Neuronal stem cell (in vitro differentiated cells): ENCODE measurements at regions not wholly inside any gene's neighbourhood (a gene's known extent, or its start where the extent isn't known, plus 50 kb on each side); places are given as distances from the start of the nearest gene placed in this dataset.

Experiments
- DNase-seq: peaks from one replicate; pipeline ENCODE4 v3.0.0-alpha.2; 2013; ENCODE audit warnings: low spot score
- H2AFZ ChIP-seq: one replicate; pipeline ENCODE4 v1.6.1; 2013; ENCODE audit warnings: mild to moderate bottlenecking, low read length, inconsistent platforms
- H2AK5ac ChIP-seq: 2 replicates; pipeline ENCODE4 v1.6.1; 2013; ENCODE audit warnings: low read depth, mild to moderate bottlenecking, inconsistent platforms, low read length, moderate library complexity, mixed read lengths
- H2BK120ac ChIP-seq: 2 replicates; pipeline ENCODE4 v1.6.1; 2013; ENCODE audit warnings: low read depth, mild to moderate bottlenecking, inconsistent platforms, low read length, moderate library complexity, mixed read lengths
- H2BK12ac ChIP-seq: one replicate; pipeline ENCODE4 v1.6.1; 2013; ENCODE audit warnings: low read length, inconsistent platforms
- H2BK15ac ChIP-seq: 2 replicates; pipeline ENCODE4 v1.6.1; 2013; ENCODE audit warnings: mild to moderate bottlenecking, low read length, inconsistent platforms, mixed read lengths
- H2BK5ac ChIP-seq: one replicate; pipeline ENCODE4 v1.6.1; 2013; ENCODE audit warnings: inconsistent platforms, mild to moderate bottlenecking, low read length, moderate library complexity
- H3K14ac ChIP-seq: one replicate; pipeline ENCODE4 v1.6.1; 2013; ENCODE audit warnings: low read length, inconsistent platforms
- H3K18ac ChIP-seq: 2 replicates; pipeline ENCODE4 v1.6.1; 2013; ENCODE audit warnings: low read length, inconsistent platforms
- H3K23ac ChIP-seq: 2 replicates; pipeline ENCODE4 v1.6.1; 2013; ENCODE audit warnings: low read depth, mild to moderate bottlenecking, mixed read lengths, low read length, inconsistent platforms; ENCODE audit not compliant: poor library complexity
- H3K27ac ChIP-seq: replicated peaks from 3 replicates; pipeline ENCODE4 v1.5.1; 2013; ENCODE audit warnings: low read length, inconsistent platforms
- H3K27me3 ChIP-seq, 3 experiments: 2 replicates each; pipeline ENCODE4 v1.6.1; 2013; ENCODE audit warnings: low read length in 3 of 3, mild to moderate bottlenecking in 2 of 3, inconsistent platforms in 1 of 3, low read depth in 1 of 3, mixed read lengths in 1 of 3, moderate library complexity in 1 of 3; ENCODE audit not compliant: control insufficient read depth in 3 of 3, insufficient read depth in 3 of 3
- H3K36me3 ChIP-seq, 2 donors: replicated peaks in 1 of 2; 2 replicates each; pipeline ENCODE4 v1.6.1; 2013; ENCODE audit warnings: low read length in 2 of 2; ENCODE audit not compliant: control insufficient read depth in 2 of 2, insufficient read depth in 2 of 2
- H3K4ac ChIP-seq: 2 replicates; pipeline ENCODE4 v1.6.1; 2013; ENCODE audit warnings: inconsistent platforms, mild to moderate bottlenecking, low read length, moderate library complexity
- H3K4me1 ChIP-seq, 2 donors: 1 replicate in 1 of 2; 2 replicates in 1 of 2; pipeline ENCODE4 v1.6.1; 2013; ENCODE audit warnings: low read length in 2 of 2, low read depth in 1 of 2; ENCODE audit not compliant: control insufficient read depth in 2 of 2, insufficient read depth in 1 of 2
- H3K4me2 ChIP-seq: one replicate; pipeline ENCODE4 v1.6.1; 2013; ENCODE audit warnings: mild to moderate bottlenecking, low read length, inconsistent platforms; ENCODE audit not compliant: insufficient read depth, poor library complexity, severe bottlenecking
- H3K4me3 ChIP-seq, 2 donors: 2 replicates each; pipeline ENCODE4 v1.5.1; 2013; ENCODE audit warnings: low read length in 2 of 2, mild to moderate bottlenecking in 2 of 2, inconsistent platforms in 1 of 2, moderate library complexity in 1 of 2
- H3K79me1 ChIP-seq: one replicate; pipeline ENCODE4 v1.6.1; 2013; ENCODE audit warnings: low read depth, mild to moderate bottlenecking, inconsistent platforms, low read length, moderate library complexity
- H3K9ac ChIP-seq: one replicate; pipeline ENCODE4 v1.6.1; 2013; ENCODE audit warnings: mild to moderate bottlenecking, low read depth, low read length, inconsistent platforms; ENCODE audit not compliant: poor library complexity
- H3K9me3 ChIP-seq, 2 donors: replicated peaks in 1 of 2; 2 replicates each; pipeline versions ENCODE3 to v1.6.1; 2013; ENCODE audit warnings: low read length in 2 of 2, mild to moderate bottlenecking in 2 of 2, inconsistent platforms in 1 of 2, low read depth in 1 of 2, mixed read lengths in 1 of 2, moderate library complexity in 1 of 2; ENCODE audit not compliant: control insufficient read depth in 2 of 2, insufficient read depth in 1 of 2
- H4K8ac ChIP-seq: one replicate; pipeline ENCODE4 v1.6.1; 2013; ENCODE audit warnings: low read depth, mild to moderate bottlenecking, inconsistent platforms, low read length, moderate library complexity
- H4K91ac ChIP-seq: one replicate; pipeline ENCODE4 v1.6.1; 2013; ENCODE audit warnings: low read length, low read depth, mild to moderate bottlenecking, inconsistent platforms; ENCODE audit not compliant: poor library complexity
- WGBS, 2 donors: extraction: QIAGEN DNeasy Blood & Tissue Kit; methylation state at CpG; one replicate each; pipeline ENCODE4 v1.1.7; 2013; ENCODE audit warnings: missing lambda C conversion rate in 2 of 2, mixed read lengths in 1 of 2; ENCODE audit not compliant: insufficient read length in 2 of 2, insufficient replicate concordance in 1 of 2; ENCODE audit errors: extremely low coverage in 2 of 2; 5-methylcytosine and 5-hydroxymethylcytosine counted together

DNA sequence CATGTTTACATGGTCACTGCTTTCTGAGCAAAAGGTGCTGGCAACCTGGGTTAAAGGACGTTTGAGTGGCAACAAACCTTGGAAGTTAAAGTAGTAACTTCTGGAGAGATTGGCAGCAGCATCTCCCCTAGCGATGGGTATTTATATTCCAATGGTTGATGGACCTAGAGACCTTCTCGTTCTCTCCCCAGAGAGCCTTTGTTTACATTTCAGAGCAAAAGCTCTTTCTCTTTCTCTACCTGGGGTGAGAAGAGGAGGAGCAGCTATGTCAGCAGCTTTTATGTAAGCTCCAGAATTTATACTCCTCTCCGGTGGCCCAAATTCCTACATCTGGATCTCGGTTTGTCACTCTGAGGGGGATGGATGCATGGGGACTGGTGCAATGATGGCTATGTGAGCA, 213.7 kb upstream of the ARL4C start:
- H4K8ac ChIP-seq, result no peak overlapping the region
- H2AFZ ChIP-seq, result no peak overlapping the region
- no peak overlapping the region for H3K4me3 ChIP-seq
- no peak overlapping the region for H2BK12ac ChIP-seq
- no peak overlapping the region for H3K14ac ChIP-seq
- no peak overlapping the region for H2AK5ac ChIP-seq
- H3K4me2 ChIP-seq, result no peak overlapping the region
- no peaks in the 10 kb centered on the region for H3K27me3 ChIP-seq
- no peak overlapping the region for H3K9ac ChIP-seq
- H3K27ac ChIP-seq, result no peak overlapping the region
- peaks cover 7 to 18% of the 10 kb centered on the region in 2 donors for H3K4me1 ChIP-seq
- H2BK120ac ChIP-seq, result no peak overlapping the region
- H4K91ac ChIP-seq, result no peak overlapping the region
- no peak overlapping the region for H3K23ac ChIP-seq
- no peak overlapping the region for H3K4ac ChIP-seq
- H3K9me3 ChIP-seq, result peaks cover 0 to 2% of the 10 kb centered on the region in 2 donors
- no CpG with 5 or more reads among the region's 5 CpGs for WGBS, 2 donors
- no peak overlapping the region for H2BK5ac ChIP-seq
- H3K18ac ChIP-seq, result no peak overlapping the region
- no peak overlapping the region for H2BK15ac ChIP-seq
- no peaks in the 10 kb centered on the region for H3K79me1 ChIP-seq
- DNase-seq, result no peak
- H3K36me3 ChIP-seq, result no peaks in the 10 kb centered on the region

DNA sequence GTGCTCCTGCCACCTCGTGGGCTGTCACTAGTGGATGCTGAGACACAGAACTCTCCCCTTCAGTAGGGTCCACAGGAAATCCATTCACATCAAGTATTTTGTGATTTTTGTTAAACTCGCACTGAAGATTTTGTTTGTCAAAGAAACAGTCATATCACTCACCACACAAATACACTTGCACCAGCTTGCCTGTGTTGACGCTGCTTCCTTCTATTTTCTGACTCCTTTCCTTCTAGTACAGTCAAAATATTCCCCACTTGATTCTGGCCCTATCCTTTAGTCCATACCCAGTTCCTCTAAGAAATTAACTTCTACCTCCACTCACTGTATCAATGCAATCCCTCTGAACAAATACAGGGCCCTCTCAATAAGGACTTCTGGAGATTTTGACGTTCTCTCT, 213.2 kb upstream of the ARL4C start:
- WGBS, 2 donors, result no CpG with 5 or more reads among the region's 4 CpGs
- Histone ChIP-seq H2AK5ac (no peak overlapping the region), H3K27ac (no peak overlapping the region), H3K4me1 (peaks cover 7 to 18% of the 10 kb centered on the region in 2 donors), H3K79me1 (no peaks in the 10 kb centered on the region), H2BK120ac (no peak overlapping the region), H3K4me3 (no peak overlapping the region), H3K36me3 (no peaks in the 10 kb centered on the region), H4K91ac (no peak overlapping the region), H3K18ac (no peak overlapping the region), H2BK15ac (no peak overlapping the region), H4K8ac (no peak overlapping the region), H2BK12ac (no peak overlapping the region), H3K27me3 (no peaks in the 10 kb centered on the region), H2AFZ (no peak overlapping the region), H3K4me2 (no peak overlapping the region), H2BK5ac (no peak overlapping the region), H3K23ac (no peak overlapping the region), H3K4ac (no peak overlapping the region), H3K9me3 (peaks cover 0 to 2% of the 10 kb centered on the region in 2 donors), H3K9ac (no peak overlapping the region), H3K14ac (no peak overlapping the region)
- DNase-seq, result no peak

DNA sequence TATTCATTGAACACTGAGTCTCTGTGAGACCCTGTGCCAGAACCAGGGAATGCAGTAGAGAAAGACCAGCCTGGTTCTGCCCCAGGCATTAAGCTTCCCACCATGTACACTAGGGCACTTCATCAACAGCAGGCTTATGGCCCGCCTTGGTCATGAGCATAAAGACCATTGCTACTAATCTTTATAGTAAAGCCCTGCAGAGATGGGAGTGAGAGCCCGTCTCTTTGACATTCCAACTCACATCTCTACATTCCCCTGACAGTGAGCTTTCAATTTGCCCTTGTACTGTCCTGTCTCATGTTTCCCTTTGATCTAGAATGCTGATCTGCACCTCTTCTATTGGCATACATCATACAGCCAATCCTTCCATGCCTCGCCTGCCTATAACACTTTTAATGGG, 211.8 kb upstream of the ARL4C start:
- Histone ChIP-seq H3K79me1 (no peaks in the 10 kb centered on the region), H2BK120ac (no peak overlapping the region), H2AFZ (peak overlapping the region; percentile 23), H3K14ac (no peak overlapping the region), H3K27me3 (no peaks in the 10 kb centered on the region), H2BK5ac (no peak overlapping the region), H4K91ac (no peak overlapping the region), H2AK5ac (no peak overlapping the region), H3K9me3 (no peaks in the 10 kb centered on the region), H3K4me3 (no peak overlapping the region), H3K36me3 (no peaks in the 10 kb centered on the region), H2BK15ac (no peak overlapping the region), H3K4me1 (peaks cover 8 to 18% of the 10 kb centered on the region in 2 donors), H3K23ac (no peak overlapping the region), H3K27ac (no peak overlapping the region), H3K18ac (no peak overlapping the region), H3K4me2 (no peak overlapping the region), H3K9ac (no peak overlapping the region), H4K8ac (no peak overlapping the region), H3K4ac (no peak overlapping the region), H2BK12ac (no peak overlapping the region)
- DNase-seq, result no peak
- no CpG with 5 or more reads among the region's 3 CpGs for WGBS, 2 donors

DNA sequence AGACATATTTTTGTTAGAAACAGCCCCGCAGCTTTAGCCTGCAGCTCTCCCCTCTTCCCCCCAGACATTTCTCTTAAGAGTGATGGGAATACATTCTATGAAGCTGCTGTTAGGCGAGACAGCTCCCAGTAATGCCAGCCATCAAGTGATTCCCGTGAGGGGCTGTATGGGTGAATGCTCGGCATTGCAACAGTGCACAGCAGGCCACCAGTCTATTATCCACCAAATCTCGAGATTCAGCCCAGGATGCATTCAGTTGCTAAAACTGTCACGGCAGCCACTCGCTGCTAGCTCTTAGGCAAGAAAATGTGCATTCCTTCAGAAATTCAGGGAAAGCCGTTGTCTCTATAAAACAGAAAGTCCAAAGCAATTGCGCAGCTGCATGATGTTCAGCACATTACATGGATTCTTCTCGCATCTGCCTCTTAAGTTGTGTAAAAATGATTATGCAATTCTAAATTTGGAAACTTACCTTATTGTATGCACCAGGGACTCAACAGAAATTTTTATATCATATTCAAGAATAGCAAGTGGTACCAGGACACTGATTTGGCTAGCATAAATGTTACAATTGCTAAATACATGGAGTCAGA, 211.3 kb upstream of the ARL4C start:
- Histone ChIP-seq H3K36me3 (no peaks in the 10 kb centered on the region), H2BK120ac (no peak overlapping the region), H4K91ac (no peak overlapping the region), H3K14ac (no peak overlapping the region), H3K4me3 (peak overlapping the region in 1 of 2 donors; percentile 17), H4K8ac (no peak overlapping the region), H3K27ac (no peak overlapping the region), H2BK5ac (no peak overlapping the region), H3K4me1 (peaks cover 12 to 21% of the 10 kb centered on the region in 2 donors), H2BK15ac (no peak overlapping the region), H3K18ac (no peak overlapping the region), H2AK5ac (no peak overlapping the region), H3K9me3 (no peaks in the 10 kb centered on the region), H2AFZ (peak overlapping the region; percentile 60), H3K9ac (no peak overlapping the region), H3K23ac (no peak overlapping the region), H3K27me3 (no peaks in the 10 kb centered on the region), H3K79me1 (no peaks in the 10 kb centered on the region), H3K4ac (no peak overlapping the region), H2BK12ac (no peak overlapping the region), H3K4me2 (no peak overlapping the region)
- WGBS, 2 donors, result no CpG with 5 or more reads among the region's 10 CpGs
- DNase-seq, result no peak
